ENCODE measurements at regions not wholly inside any gene's neighbourhood (a gene's known extent, or its start where the extent isn't known, plus 50 kb on each side); places are given as distances from the start of the nearest gene placed in this dataset.

- H3K4me3 ChIP-seq (ENCODE audit: low read depth, low read length), result no peak overlapping the region
- TF ChIP-seq CTCF (conservative IDR thresholded peaks at IDR 0.05; ENCODE audit: low read depth, low read length), result no peak
- DNase-seq (ENCODE audit: low read depth), result no peak
Measured at GRCh38 chr17:13721705-13722104, 120.0 kb upstream of the HS3ST3A1 start.

- TF ChIP-seq CTCF (conservative IDR thresholded peaks at IDR 0.05; ENCODE audit: low read depth, low read length), result no peak
- peak; percentile 68 for DNase-seq (ENCODE audit: low read depth)
- H3K4me3 ChIP-seq (ENCODE audit: low read depth, low read length), result no peak overlapping the region
Measured at GRCh38 chr17:13725288-13725990, 123.7 kb upstream of the HS3ST3A1 start.

- H3K4me3 ChIP-seq (ENCODE audit: low read depth, low read length), result no peak overlapping the region
- DNase-seq (ENCODE audit: low read depth), result peak; percentile 78
- no peak for TF ChIP-seq CTCF (conservative IDR thresholded peaks at IDR 0.05; ENCODE audit: low read depth, low read length)
Measured at GRCh38 chr17:13727441-13728171, 125.9 kb upstream of the HS3ST3A1 start.

GRCh38 chr17:13728781-13729180 is 127.1 kb upstream of the HS3ST3A1 start:
- no peak overlapping the region for H3K4me3 ChIP-seq (ENCODE audit: low read depth, low read length)
- no peak for TF ChIP-seq CTCF (conservative IDR thresholded peaks at IDR 0.05; ENCODE audit: low read depth, low read length)

GRCh38 chr17:13729466-13730134 is 127.9 kb upstream of the HS3ST3A1 start:
- H3K4me3 ChIP-seq (ENCODE audit: low read depth, low read length), result no peak overlapping the region
- no peak for TF ChIP-seq CTCF (conservative IDR thresholded peaks at IDR 0.05; ENCODE audit: low read depth, low read length)
- no peak for DNase-seq (ENCODE audit: low read depth)

More at GRCh38 chr17:13728781-13729180, 127.1 kb upstream of the HS3ST3A1 start:
- DNase-seq (ENCODE audit: low read depth), result no peak

- no peak for DNase-seq (ENCODE audit: low read depth)
- TF ChIP-seq CTCF (conservative IDR thresholded peaks at IDR 0.05; ENCODE audit: low read depth, low read length), result no peak
- H3K4me3 ChIP-seq (ENCODE audit: low read depth, low read length), result no peak overlapping the region
Measured at GRCh38 chr17:13734880-13735279, 133.2 kb upstream of the HS3ST3A1 start.

All from choroid plexus epithelial cell (primary cell).